ENCODE measurements at regions not wholly inside any gene's neighbourhood (a gene's known extent, or its start where the extent isn't known, plus 50 kb on each side); places are given as distances from the start of the nearest gene placed in this dataset.

- H3K27ac ChIP-seq: no peak overlapping the region
- TF ChIP-seq CTCF (IDR thresholded peaks at IDR 0.05): no peak
- TF ChIP-seq ZFX (IDR thresholded peaks at IDR 0.05; ENCODE audit: borderline replicate concordance): no peak
Observed at GRCh38 chr1:187471555-187471954, 642.8 kb downstream of the PLA2G4A start.

- TF ChIP-seq CTCF (IDR thresholded peaks at IDR 0.05) (no peak), ZFX (IDR thresholded peaks at IDR 0.05; ENCODE audit: borderline replicate concordance) (no peak)
Observed at GRCh38 chr1:187474336-187474735, 645.6 kb downstream of the PLA2G4A start.

GRCh38 chr1:187476671-187477070 lies 647.9 kb downstream of the PLA2G4A start:
- TF ChIP-seq ZFX (IDR thresholded peaks at IDR 0.05; ENCODE audit: borderline replicate concordance) (no peak), CTCF (IDR thresholded peaks at IDR 0.05) (peak; percentile 71)
- H3K27ac ChIP-seq: no peak overlapping the region

More at GRCh38 chr1:187474336-187474735, 645.6 kb downstream of the PLA2G4A start:
- no peak overlapping the region for H3K27ac ChIP-seq

GRCh38 chr1:187477103-187477502 lies 648.4 kb downstream of the PLA2G4A start:
- H3K27ac ChIP-seq: no peak overlapping the region
- TF ChIP-seq ZFX (IDR thresholded peaks at IDR 0.05; ENCODE audit: borderline replicate concordance) (no peak), CTCF (IDR thresholded peaks at IDR 0.05) (no peak)

GRCh38 chr1:187477535-187477934 lies 648.8 kb downstream of the PLA2G4A start:
- H3K27ac ChIP-seq: no peak overlapping the region

GRCh38 chr1:187481581-187482148 lies 652.9 kb downstream of the PLA2G4A start:
- H3K27ac ChIP-seq: no peak overlapping the region
- TF ChIP-seq ZFX (IDR thresholded peaks at IDR 0.05; ENCODE audit: borderline replicate concordance): no peak
- no peak for TF ChIP-seq CTCF (IDR thresholded peaks at IDR 0.05)

More at GRCh38 chr1:187477535-187477934, 648.8 kb downstream of the PLA2G4A start:
- TF ChIP-seq CTCF (IDR thresholded peaks at IDR 0.05): no peak
- TF ChIP-seq ZFX (IDR thresholded peaks at IDR 0.05; ENCODE audit: borderline replicate concordance): no peak

- no peak overlapping the region for H3K27ac ChIP-seq
- no peak for TF ChIP-seq ZFX (IDR thresholded peaks at IDR 0.05; ENCODE audit: borderline replicate concordance)
- TF ChIP-seq CTCF (IDR thresholded peaks at IDR 0.05): no peak
Observed at GRCh38 chr1:187490266-187490665, 661.5 kb downstream of the PLA2G4A start.

Measured in 22Rv1 (cell line).